ENCODE measurements at regions not wholly inside any gene's neighbourhood (a gene's known extent, or its start where the extent isn't known, plus 50 kb on each side); places are given as distances from the start of the nearest gene placed in this dataset.

GRCh38 chr20:12605751-12606150 is 403.0 kb upstream of the SPTLC3 start:
- H3K4me1 ChIP-seq (ENCODE audit: control extremely low read depth in 1 of 4, control insufficient read depth in 4 of 4, insufficient read depth in 4 of 4, low read length in 3 of 4), result peaks cover 0 to 3% (median 0%) of the 10 kb centered on the region in 4 experiments
- no peak for DNase-seq
- H3K4me3 ChIP-seq (ENCODE audit: control insufficient read depth in 1 of 7, extremely low read depth in 1 of 7, insufficient read depth in 4 of 7, low read depth in 2 of 7, low read length in 6 of 7), result no peak overlapping the region
- ChIA-PET POLR2A (no interaction called here), CTCF (no interaction called here)
- H3K27ac ChIP-seq (ENCODE audit: insufficient read depth in 1 of 2, low read depth in 1 of 2, low read length in 2 of 2, poor library complexity in 1 of 2, severe bottlenecking in 2 of 2), result no peak overlapping the region
- H3K27me3 ChIP-seq (replicated peaks in 2 of 5; ENCODE audit: control insufficient read depth in 4 of 5, insufficient read depth in 5 of 5, low read length in 4 of 5), result no peaks in the 10 kb centered on the region
- H3K9me3 ChIP-seq (ENCODE audit: control extremely low read depth in 1 of 5, control insufficient read depth in 4 of 5, insufficient read depth in 2 of 5, low read depth in 1 of 5, low read length in 4 of 5), result no peaks in the 10 kb centered on the region
- no peaks in the 10 kb centered on the region for H3K36me3 ChIP-seq (ENCODE audit: control insufficient read depth in 4 of 4, insufficient read depth in 4 of 4, low read length in 3 of 4)
- WGBS (ENCODE audit: insufficient coverage), result no CpG with 5 or more reads among the region's 2 CpGs

DNA sequence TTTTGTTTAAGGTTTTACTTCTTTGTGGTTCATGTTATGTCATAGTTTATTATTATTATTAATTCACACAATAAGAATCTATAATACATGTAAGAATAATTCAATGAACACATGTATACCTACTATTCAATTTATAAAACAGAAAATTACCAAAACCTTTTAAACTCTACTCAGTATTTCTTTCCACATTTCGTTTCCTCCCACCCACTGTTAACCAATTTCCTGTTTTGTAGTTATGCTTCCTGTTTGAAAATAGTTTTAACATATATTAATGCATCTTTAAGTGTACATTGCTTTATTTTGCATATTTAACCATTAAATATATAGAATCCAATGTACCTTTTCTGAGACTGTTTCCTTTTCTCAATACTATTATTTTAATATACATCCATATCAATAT is 397.9 kb upstream of the SPTLC3 start:
- H3K9me3 ChIP-seq (ENCODE audit: control extremely low read depth in 1 of 5, control insufficient read depth in 4 of 5, insufficient read depth in 2 of 5, low read depth in 1 of 5, low read length in 4 of 5), result peaks cover 0 to 2% (median 0%) of the 10 kb centered on the region in 5 experiments
- H3K36me3 ChIP-seq (ENCODE audit: control insufficient read depth in 4 of 4, insufficient read depth in 4 of 4, low read length in 3 of 4), result no peaks in the 10 kb centered on the region
- POLR2A ChIA-PET, result no interaction called here
- peaks cover 0 to 3% (median 0%) of the 10 kb centered on the region in 4 experiments for H3K4me1 ChIP-seq (ENCODE audit: control extremely low read depth in 1 of 4, control insufficient read depth in 4 of 4, insufficient read depth in 4 of 4, low read length in 3 of 4)
- no peak overlapping the region for H3K27ac ChIP-seq (ENCODE audit: insufficient read depth in 1 of 2, low read depth in 1 of 2, low read length in 2 of 2, poor library complexity in 1 of 2, severe bottlenecking in 2 of 2)
- DNase-seq, result no peak
- no peaks in the 10 kb centered on the region for H3K27me3 ChIP-seq (replicated peaks in 2 of 5; ENCODE audit: control insufficient read depth in 4 of 5, insufficient read depth in 5 of 5, low read length in 4 of 5)
- no peak overlapping the region for H3K4me3 ChIP-seq (ENCODE audit: control insufficient read depth in 1 of 7, extremely low read depth in 1 of 7, insufficient read depth in 4 of 7, low read depth in 2 of 7, low read length in 6 of 7)
- CTCF ChIA-PET, result no interaction called here
- no CpG with 5 or more reads among the region's 1 CpG for WGBS (ENCODE audit: insufficient coverage)

GRCh38 chr20:12614764-12615163 is 394.0 kb upstream of the SPTLC3 start:
- ChIA-PET CTCF (no interaction called here), POLR2A (no interaction called here)
- Histone ChIP-seq H3K4me3 (ENCODE audit: control insufficient read depth in 1 of 7, extremely low read depth in 1 of 7, insufficient read depth in 4 of 7, low read depth in 2 of 7, low read length in 6 of 7) (no peak overlapping the region), H3K9me3 (ENCODE audit: control extremely low read depth in 1 of 5, control insufficient read depth in 4 of 5, insufficient read depth in 2 of 5, low read depth in 1 of 5, low read length in 4 of 5) (peaks cover 0 to 6% (median 1%) of the 10 kb centered on the region in 5 experiments), H3K27ac (ENCODE audit: insufficient read depth in 1 of 2, low read depth in 1 of 2, low read length in 2 of 2, poor library complexity in 1 of 2, severe bottlenecking in 2 of 2) (no peak overlapping the region), H3K4me1 (ENCODE audit: control extremely low read depth in 1 of 4, control insufficient read depth in 4 of 4, insufficient read depth in 4 of 4, low read length in 3 of 4) (peaks cover 0 to 3% (median 0%) of the 10 kb centered on the region in 4 experiments), H3K36me3 (ENCODE audit: control insufficient read depth in 4 of 4, insufficient read depth in 4 of 4, low read length in 3 of 4) (no peaks in the 10 kb centered on the region), H3K27me3 (replicated peaks in 2 of 5; ENCODE audit: control insufficient read depth in 4 of 5, insufficient read depth in 5 of 5, low read length in 4 of 5) (no peaks in the 10 kb centered on the region)
- no peak for DNase-seq
- no CpG with 5 or more reads among the region's 1 CpG for WGBS (ENCODE audit: insufficient coverage)

GRCh38 chr20:12617076-12617475 is 391.7 kb upstream of the SPTLC3 start:
- Histone ChIP-seq H3K9me3 (ENCODE audit: control extremely low read depth in 1 of 5, control insufficient read depth in 4 of 5, insufficient read depth in 2 of 5, low read depth in 1 of 5, low read length in 4 of 5) (peaks cover 0 to 6% (median 1%) of the 10 kb centered on the region in 5 experiments), H3K27me3 (replicated peaks in 2 of 5; ENCODE audit: control insufficient read depth in 4 of 5, insufficient read depth in 5 of 5, low read length in 4 of 5) (no peaks in the 10 kb centered on the region), H3K4me1 (ENCODE audit: control extremely low read depth in 1 of 4, control insufficient read depth in 4 of 4, insufficient read depth in 4 of 4, low read length in 3 of 4) (no peaks in the 10 kb centered on the region), H3K4me3 (ENCODE audit: control insufficient read depth in 1 of 7, extremely low read depth in 1 of 7, insufficient read depth in 4 of 7, low read depth in 2 of 7, low read length in 6 of 7) (no peak overlapping the region), H3K36me3 (ENCODE audit: control insufficient read depth in 4 of 4, insufficient read depth in 4 of 4, low read length in 3 of 4) (no peaks in the 10 kb centered on the region), H3K27ac (ENCODE audit: insufficient read depth in 1 of 2, low read depth in 1 of 2, low read length in 2 of 2, poor library complexity in 1 of 2, severe bottlenecking in 2 of 2) (no peak overlapping the region)
- WGBS (ENCODE audit: insufficient coverage), result 95% methylated on average over 3 of the region's 5 CpGs
- CTCF ChIA-PET, result no interaction called here
- no peak for DNase-seq
- POLR2A ChIA-PET, result no interaction called here

GRCh38 chr20:12623870-12624269 is 384.9 kb upstream of the SPTLC3 start:
- Histone ChIP-seq H3K27ac (ENCODE audit: insufficient read depth in 1 of 2, low read depth in 1 of 2, low read length in 2 of 2, poor library complexity in 1 of 2, severe bottlenecking in 2 of 2) (no peak overlapping the region), H3K9me3 (ENCODE audit: control extremely low read depth in 1 of 5, control insufficient read depth in 4 of 5, insufficient read depth in 2 of 5, low read depth in 1 of 5, low read length in 4 of 5) (no peaks in the 10 kb centered on the region), H3K4me3 (ENCODE audit: control insufficient read depth in 1 of 7, extremely low read depth in 1 of 7, insufficient read depth in 4 of 7, low read depth in 2 of 7, low read length in 6 of 7) (no peak overlapping the region), H3K4me1 (ENCODE audit: control extremely low read depth in 1 of 4, control insufficient read depth in 4 of 4, insufficient read depth in 4 of 4, low read length in 3 of 4) (no peaks in the 10 kb centered on the region), H3K36me3 (ENCODE audit: control insufficient read depth in 4 of 4, insufficient read depth in 4 of 4, low read length in 3 of 4) (no peaks in the 10 kb centered on the region), H3K27me3 (replicated peaks in 2 of 5; ENCODE audit: control insufficient read depth in 4 of 5, insufficient read depth in 5 of 5, low read length in 4 of 5) (no peaks in the 10 kb centered on the region)
- ChIA-PET POLR2A (no interaction called here), CTCF (no interaction called here)
- 100% methylated on average over 1 of the region's 1 CpG for WGBS (ENCODE audit: insufficient coverage)
- no peak for DNase-seq

- Histone ChIP-seq H3K4me1 (ENCODE audit: control extremely low read depth in 1 of 4, control insufficient read depth in 4 of 4, insufficient read depth in 4 of 4, low read length in 3 of 4) (no peaks in the 10 kb centered on the region), H3K36me3 (ENCODE audit: control insufficient read depth in 4 of 4, insufficient read depth in 4 of 4, low read length in 3 of 4) (no peaks in the 10 kb centered on the region), H3K9me3 (ENCODE audit: control extremely low read depth in 1 of 5, control insufficient read depth in 4 of 5, insufficient read depth in 2 of 5, low read depth in 1 of 5, low read length in 4 of 5) (peaks cover 0 to 4% (median 0%) of the 10 kb centered on the region in 5 experiments), H3K27me3 (replicated peaks in 2 of 5; ENCODE audit: control insufficient read depth in 4 of 5, insufficient read depth in 5 of 5, low read length in 4 of 5) (no peaks in the 10 kb centered on the region), H3K27ac (ENCODE audit: insufficient read depth in 1 of 2, low read depth in 1 of 2, low read length in 2 of 2, poor library complexity in 1 of 2, severe bottlenecking in 2 of 2) (no peak overlapping the region), H3K4me3 (ENCODE audit: control insufficient read depth in 1 of 7, extremely low read depth in 1 of 7, insufficient read depth in 4 of 7, low read depth in 2 of 7, low read length in 6 of 7) (no peak overlapping the region)
- DNase-seq, result no peak
- POLR2A ChIA-PET, result no interaction called here
- no CpG with 5 or more reads among the region's 4 CpGs for WGBS (ENCODE audit: insufficient coverage)
- CTCF ChIA-PET, result no interaction called here
These were observed 381.3 kb upstream of the SPTLC3 start for GRCh38 chr20:12627485-12627884.

DNA sequence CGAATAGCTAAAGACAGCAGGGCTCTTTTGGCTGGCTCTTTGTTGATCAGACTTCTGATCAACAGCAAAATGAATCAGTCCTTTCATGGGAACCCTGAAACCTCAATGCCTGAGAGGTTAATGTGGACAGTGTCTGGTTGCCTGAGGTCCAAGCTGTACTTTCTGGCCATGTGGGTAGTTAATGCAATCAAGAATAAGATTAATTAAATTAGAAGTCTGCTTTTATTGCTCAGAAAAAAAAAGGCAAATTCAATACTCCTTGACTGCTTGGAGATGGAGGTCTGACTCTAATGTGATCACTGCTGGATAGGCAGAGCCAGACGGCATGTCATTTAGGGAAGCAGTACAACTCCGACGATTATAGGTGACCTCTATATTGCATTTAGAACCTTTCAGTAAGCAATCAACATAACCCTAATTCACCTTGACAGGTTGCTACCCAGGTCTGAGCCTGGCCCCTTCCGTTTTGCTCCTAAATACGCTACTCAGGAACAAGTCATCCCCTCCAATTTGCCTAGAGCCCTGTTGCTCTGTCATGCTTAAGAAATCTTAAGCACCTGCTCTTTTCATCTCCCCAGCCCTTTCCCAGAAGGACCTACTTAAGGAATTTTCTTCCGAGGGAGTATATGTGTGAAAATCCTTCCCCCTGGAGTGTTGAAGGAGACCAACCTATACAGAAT is 370.0 kb upstream of the SPTLC3 start:
- Histone ChIP-seq H3K9me3 (ENCODE audit: control extremely low read depth in 1 of 5, control insufficient read depth in 4 of 5, insufficient read depth in 2 of 5, low read depth in 1 of 5, low read length in 4 of 5) (peaks cover 0 to 1% (median 0%) of the 10 kb centered on the region in 5 experiments), H3K36me3 (ENCODE audit: control insufficient read depth in 4 of 4, insufficient read depth in 4 of 4, low read length in 3 of 4) (no peaks in the 10 kb centered on the region), H3K27me3 (replicated peaks in 2 of 5; ENCODE audit: control insufficient read depth in 4 of 5, insufficient read depth in 5 of 5, low read length in 4 of 5) (no peaks in the 10 kb centered on the region), H3K4me1 (ENCODE audit: control extremely low read depth in 1 of 4, control insufficient read depth in 4 of 4, insufficient read depth in 4 of 4, low read length in 3 of 4) (no peaks in the 10 kb centered on the region), H3K4me3 (ENCODE audit: control insufficient read depth in 1 of 7, extremely low read depth in 1 of 7, insufficient read depth in 4 of 7, low read depth in 2 of 7, low read length in 6 of 7) (no peak overlapping the region), H3K27ac (ENCODE audit: insufficient read depth in 1 of 2, low read depth in 1 of 2, low read length in 2 of 2, poor library complexity in 1 of 2, severe bottlenecking in 2 of 2) (no peak overlapping the region)
- ChIA-PET POLR2A (no interaction called here), CTCF (no interaction called here)
- WGBS (ENCODE audit: insufficient coverage), result 95% methylated on average over 6 of the region's 7 CpGs
- no peak for DNase-seq
